Rectal smooth muscle tissue (tissue), 1 donor: ENCODE measurements at regions not wholly inside any gene's neighbourhood (a gene's known extent, or its start where the extent isn't known, plus 50 kb on each side); places are given as distances from the start of the nearest gene placed in this dataset.

Source experiments
- H3K27ac ChIP-seq: one replicate; pipeline ENCODE4 v1.7.0; 2013; ENCODE audit warnings: low read depth, low read length, inconsistent platforms
- H3K27me3 ChIP-seq: one replicate; pipeline ENCODE4 v1.7.0; 2013; ENCODE audit warnings: low read length; ENCODE audit not compliant: control insufficient read depth, insufficient read depth
- H3K36me3 ChIP-seq: one replicate; pipeline ENCODE4 v1.7.0; 2013; ENCODE audit warnings: low read length; ENCODE audit not compliant: control insufficient read depth, insufficient read depth
- H3K4me1 ChIP-seq: one replicate; pipeline ENCODE4 v1.7.0; 2013; ENCODE audit warnings: low read length; ENCODE audit not compliant: control insufficient read depth, insufficient read depth
- H3K4me3 ChIP-seq: one replicate; pipeline ENCODE4 v1.7.0; 2013; ENCODE audit warnings: low read length
- H3K9ac ChIP-seq: one replicate; pipeline ENCODE4 v1.7.0; 2013; ENCODE audit warnings: low read length

- H3K27me3 ChIP-seq: no peaks in the 10 kb centered on the region
- H3K4me1 ChIP-seq: no peaks in the 10 kb centered on the region
- H3K27ac ChIP-seq: no peak overlapping the region
- no peak overlapping the region for H3K4me3 ChIP-seq
- H3K36me3 ChIP-seq: no peaks in the 10 kb centered on the region
- H3K9ac ChIP-seq: no peak overlapping the region
These were observed 142.0 kb upstream of the ATP1B1 start for GRCh38 chr1:168964478-168964877.

- Histone ChIP-seq H3K27me3 (no peaks in the 10 kb centered on the region), H3K4me3 (no peak overlapping the region), H3K9ac (no peak overlapping the region), H3K4me1 (no peaks in the 10 kb centered on the region), H3K36me3 (no peaks in the 10 kb centered on the region), H3K27ac (no peak overlapping the region)
These were observed 140.3 kb upstream of the ATP1B1 start for GRCh38 chr1:168966217-168966616.

- no peaks in the 10 kb centered on the region for H3K27me3 ChIP-seq
- H3K4me1 ChIP-seq: no peaks in the 10 kb centered on the region
- no peak overlapping the region for H3K4me3 ChIP-seq
- H3K9ac ChIP-seq: no peak overlapping the region
- H3K27ac ChIP-seq: no peak overlapping the region
- H3K36me3 ChIP-seq: no peaks in the 10 kb centered on the region
These were observed 139.9 kb upstream of the ATP1B1 start for GRCh38 chr1:168966636-168967035.

DNA sequence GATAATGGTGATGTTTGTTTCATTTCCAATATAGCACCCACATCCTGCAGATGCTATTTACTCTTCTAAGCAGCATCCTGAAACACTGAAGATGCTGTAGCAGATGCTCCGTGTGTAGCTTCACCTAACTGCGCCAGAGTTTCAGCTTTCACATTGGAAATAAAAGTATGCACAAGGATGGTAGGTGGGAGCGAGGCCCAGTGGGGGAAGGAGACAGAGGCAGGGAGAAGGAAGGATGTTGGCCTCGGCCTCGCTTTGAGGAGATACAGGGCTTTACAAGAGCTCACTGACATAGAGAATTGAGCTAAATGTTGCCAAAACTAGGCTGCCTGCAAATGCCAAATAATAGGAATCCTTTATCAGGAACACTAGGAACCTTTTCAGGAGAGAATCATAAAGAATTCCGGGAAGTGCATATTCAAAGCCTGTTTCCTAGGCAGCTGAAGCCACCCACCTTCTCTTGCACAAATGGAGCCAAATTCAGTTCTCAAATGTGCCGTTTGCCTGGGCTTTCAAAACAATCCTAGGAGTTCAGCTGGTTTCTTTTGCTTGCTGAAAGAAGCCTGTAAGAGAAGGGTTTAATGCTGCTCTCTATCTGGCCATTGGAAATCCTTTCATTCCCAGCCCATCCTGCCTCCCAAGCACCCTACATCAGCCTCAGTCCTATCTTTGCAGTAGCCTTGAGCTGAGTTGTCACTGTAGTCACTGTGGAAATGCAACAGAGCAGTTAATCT, 135.4 kb upstream of the ATP1B1 start:
- H3K27me3 ChIP-seq: no peaks in the 10 kb centered on the region
- H3K36me3 ChIP-seq: no peaks in the 10 kb centered on the region
- no peak overlapping the region for H3K9ac ChIP-seq
- H3K4me3 ChIP-seq: no peak overlapping the region
- no peak overlapping the region for H3K27ac ChIP-seq
- no peaks in the 10 kb centered on the region for H3K4me1 ChIP-seq

DNA sequence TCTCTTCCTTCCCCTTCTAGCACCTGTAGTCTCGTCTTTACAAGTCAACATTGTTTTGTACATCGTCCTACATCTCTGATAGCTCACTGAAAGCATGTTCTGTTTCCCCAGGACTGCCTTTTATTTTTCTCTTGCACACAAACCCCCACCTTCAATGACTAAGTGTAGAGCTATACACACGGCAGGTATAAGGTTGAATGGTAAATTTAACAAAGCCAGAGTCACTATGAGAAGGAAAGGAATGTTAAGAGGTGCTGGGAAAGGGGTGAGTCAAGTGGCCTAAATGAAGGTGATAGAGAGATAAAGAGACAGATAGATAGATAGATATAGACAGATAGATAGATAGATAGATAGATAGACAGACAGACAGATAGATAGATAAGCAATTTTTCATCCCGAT, 134.3 kb upstream of the ATP1B1 start:
- Histone ChIP-seq H3K27ac (no peak overlapping the region), H3K36me3 (no peaks in the 10 kb centered on the region), H3K27me3 (no peaks in the 10 kb centered on the region), H3K4me1 (no peaks in the 10 kb centered on the region), H3K4me3 (no peak overlapping the region), H3K9ac (no peak overlapping the region)

GRCh38 chr1:168972887-168973286, 133.6 kb upstream of the ATP1B1 start:
- H3K9ac ChIP-seq: no peak overlapping the region
- no peaks in the 10 kb centered on the region for H3K36me3 ChIP-seq
- no peaks in the 10 kb centered on the region for H3K4me1 ChIP-seq
- H3K27ac ChIP-seq: peak overlapping the region; percentile 7
- H3K4me3 ChIP-seq: no peak overlapping the region
- no peaks in the 10 kb centered on the region for H3K27me3 ChIP-seq

- Histone ChIP-seq H3K36me3 (no peaks in the 10 kb centered on the region), H3K4me1 (no peaks in the 10 kb centered on the region), H3K27ac (no peak overlapping the region), H3K4me3 (no peak overlapping the region), H3K27me3 (no peaks in the 10 kb centered on the region), H3K9ac (no peak overlapping the region)
These were observed 132.4 kb upstream of the ATP1B1 start for GRCh38 chr1:168974117-168974516.

GRCh38 chr1:168974611-168975010, 131.9 kb upstream of the ATP1B1 start:
- H3K4me3 ChIP-seq: no peak overlapping the region
- no peak overlapping the region for H3K27ac ChIP-seq
- H3K36me3 ChIP-seq: no peaks in the 10 kb centered on the region
- H3K9ac ChIP-seq: no peak overlapping the region
- H3K4me1 ChIP-seq: no peaks in the 10 kb centered on the region
- no peaks in the 10 kb centered on the region for H3K27me3 ChIP-seq

GRCh38 chr1:168976267-168976666, 130.2 kb upstream of the ATP1B1 start:
- Histone ChIP-seq H3K27me3 (no peaks in the 10 kb centered on the region), H3K9ac (no peak overlapping the region), H3K27ac (no peak overlapping the region)

DNA sequence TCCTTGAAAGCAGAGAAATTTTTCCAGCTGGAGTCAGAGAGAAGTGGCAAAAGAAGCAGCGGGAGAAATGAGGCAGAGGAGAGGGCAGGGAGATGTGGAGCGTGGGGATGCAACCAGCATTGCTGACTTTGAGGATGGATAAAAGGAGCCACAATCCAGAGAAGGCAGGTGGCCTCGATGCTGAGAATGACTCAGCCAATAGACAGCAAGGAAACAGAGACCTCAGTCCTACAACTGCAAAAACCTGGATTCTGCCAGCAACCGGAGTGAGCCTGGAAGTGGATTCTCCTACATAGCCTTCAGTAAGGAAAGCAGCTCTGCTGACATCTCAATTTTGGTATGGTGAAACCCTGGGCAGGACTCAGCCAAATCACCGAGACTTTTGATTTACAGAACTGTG, 128.9 kb upstream of the ATP1B1 start:
- H3K4me3 ChIP-seq: no peak overlapping the region
- H3K27ac ChIP-seq: no peak overlapping the region
- no peaks in the 10 kb centered on the region for H3K36me3 ChIP-seq
- H3K4me1 ChIP-seq: no peaks in the 10 kb centered on the region
- no peaks in the 10 kb centered on the region for H3K27me3 ChIP-seq
- H3K9ac ChIP-seq: no peak overlapping the region

More at GRCh38 chr1:168976267-168976666, 130.2 kb upstream of the ATP1B1 start:
- Histone ChIP-seq H3K4me1 (no peaks in the 10 kb centered on the region), H3K36me3 (no peaks in the 10 kb centered on the region), H3K4me3 (no peak overlapping the region)

DNA sequence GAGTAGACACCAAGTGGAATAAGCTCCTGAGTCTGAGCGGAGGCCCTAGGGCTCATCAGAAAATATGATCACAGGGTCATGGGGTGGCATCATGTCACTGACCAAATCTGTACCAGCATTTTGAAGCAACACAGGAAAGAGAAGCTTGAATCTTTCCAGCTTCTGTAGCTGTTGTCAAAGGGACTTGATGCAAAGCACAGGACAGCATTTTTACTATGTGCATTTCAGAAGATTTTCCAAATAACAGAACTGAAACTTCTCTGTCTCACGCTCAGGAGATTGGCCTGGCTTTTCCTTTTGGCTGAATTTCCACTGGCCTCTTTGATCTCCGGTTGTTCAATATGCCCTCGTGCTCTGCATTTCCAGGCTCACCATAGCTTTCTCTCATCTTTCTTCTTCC, 127.2 kb upstream of the ATP1B1 start:
- Histone ChIP-seq H3K4me1 (no peaks in the 10 kb centered on the region), H3K27me3 (no peaks in the 10 kb centered on the region), H3K36me3 (no peaks in the 10 kb centered on the region), H3K27ac (no peak overlapping the region), H3K9ac (no peak overlapping the region), H3K4me3 (no peak overlapping the region)

GRCh38 chr1:168980180-168980579, 126.3 kb upstream of the ATP1B1 start:
- Histone ChIP-seq H3K4me3 (no peak overlapping the region), H3K9ac (no peak overlapping the region), H3K27ac (no peak overlapping the region), H3K36me3 (no peaks in the 10 kb centered on the region), H3K27me3 (no peaks in the 10 kb centered on the region), H3K4me1 (no peaks in the 10 kb centered on the region)

GRCh38 chr1:168980656-168981055, 125.8 kb upstream of the ATP1B1 start:
- no peaks in the 10 kb centered on the region for H3K36me3 ChIP-seq
- H3K4me1 ChIP-seq: no peaks in the 10 kb centered on the region
- no peak overlapping the region for H3K9ac ChIP-seq
- no peak overlapping the region for H3K27ac ChIP-seq
- H3K27me3 ChIP-seq: no peaks in the 10 kb centered on the region
- H3K4me3 ChIP-seq: no peak overlapping the region
